ENCODE measurements at regions not wholly inside any gene's neighbourhood (a gene's known extent, or its start where the extent isn't known, plus 50 kb on each side); places are given as distances from the start of the nearest gene placed in this dataset.

DNA sequence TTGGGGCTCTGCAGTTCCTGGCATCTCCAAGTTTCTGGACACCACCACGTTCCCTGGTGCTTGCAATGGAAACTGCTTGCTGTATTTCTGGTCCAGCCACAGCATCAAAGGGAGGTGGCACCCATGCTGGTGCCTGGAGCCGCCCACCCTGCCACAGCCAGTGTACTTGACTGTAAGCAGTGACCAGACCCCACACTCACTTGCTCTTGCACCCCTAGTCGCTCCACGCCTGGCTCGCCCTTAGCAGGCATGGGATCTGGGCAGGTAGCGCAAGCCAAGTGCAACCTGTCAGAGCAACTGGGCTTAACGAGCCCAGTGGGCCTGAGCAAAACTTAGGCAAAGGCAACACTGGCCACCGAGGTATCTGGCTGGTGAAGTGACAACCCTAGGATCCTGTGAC is 648.2 kb upstream of the PCDH9 start:
- no peak for TF ChIP-seq RARB (CRISPR knock-in tag; IDR thresholded peaks at IDR 0.05)
- no peak for TF ChIP-seq CSDC2 (CRISPR knock-in tag; IDR thresholded peaks at IDR 0.05)
- no peak for TF ChIP-seq ESRRG (CRISPR knock-in tag; IDR thresholded peaks at IDR 0.05)
- no peak for TF ChIP-seq ARNTL (CRISPR knock-in tag; IDR thresholded peaks at IDR 0.05; ENCODE audit: borderline replicate concordance, low read depth)
- TF ChIP-seq ZFP3 (CRISPR knock-in tag; IDR thresholded peaks at IDR 0.05): no peak
- TF ChIP-seq TOX (CRISPR knock-in tag; IDR thresholded peaks at IDR 0.05; ENCODE audit: borderline replicate concordance): no peak
- no peak for TF ChIP-seq CREB5 (CRISPR knock-in tag; IDR thresholded peaks at IDR 0.05; ENCODE audit: low read depth)
- TF ChIP-seq, protein P1, sequence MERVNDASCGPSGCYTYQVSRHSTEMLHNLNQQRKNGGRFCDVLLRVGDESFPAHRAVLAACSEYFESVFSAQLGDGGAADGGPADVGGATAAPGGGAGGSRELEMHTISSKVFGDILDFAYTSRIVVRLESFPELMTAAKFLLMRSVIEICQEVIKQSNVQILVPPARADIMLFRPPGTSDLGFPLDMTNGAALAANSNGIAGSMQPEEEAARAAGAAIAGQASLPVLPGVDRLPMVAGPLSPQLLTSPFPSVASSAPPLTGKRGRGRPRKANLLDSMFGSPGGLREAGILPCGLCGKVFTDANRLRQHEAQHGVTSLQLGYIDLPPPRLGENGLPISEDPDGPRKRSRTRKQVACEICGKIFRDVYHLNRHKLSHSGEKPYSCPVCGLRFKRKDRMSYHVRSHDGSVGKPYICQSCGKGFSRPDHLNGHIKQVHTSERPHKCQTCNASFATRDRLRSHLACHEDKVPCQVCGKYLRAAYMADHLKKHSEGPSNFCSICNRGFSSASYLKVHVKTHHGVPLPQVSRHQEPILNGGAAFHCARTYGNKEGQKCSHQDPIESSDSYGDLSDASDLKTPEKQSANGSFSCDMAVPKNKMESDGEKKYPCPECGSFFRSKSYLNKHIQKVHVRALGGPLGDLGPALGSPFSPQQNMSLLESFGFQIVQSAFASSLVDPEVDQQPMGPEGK (CRISPR knock-in tag; IDR thresholded peaks at IDR 0.05; ENCODE audit: borderline replicate concordance): no peak
- no peak for TF ChIP-seq TCF4 (CRISPR knock-in tag; IDR thresholded peaks at IDR 0.05; ENCODE audit: borderline replicate concordance)
- no peak for TF ChIP-seq GLIS3 (CRISPR knock-in tag; IDR thresholded peaks at IDR 0.05)
- no peak for TF ChIP-seq ZFP30 (CRISPR knock-in tag; IDR thresholded peaks at IDR 0.05)
- TF ChIP-seq ZNF8 (CRISPR knock-in tag; IDR thresholded peaks at IDR 0.05): no peak
- TF ChIP-seq BACH2 (CRISPR knock-in tag; IDR thresholded peaks at IDR 0.05; ENCODE audit: borderline replicate concordance): no peak
- TF ChIP-seq OSR1 (CRISPR knock-in tag; IDR thresholded peaks at IDR 0.05): no peak
